ENCODE measurements at regions not wholly inside any gene's neighbourhood (a gene's known extent, or its start where the extent isn't known, plus 50 kb on each side); places are given as distances from the start of the nearest gene placed in this dataset.

DNA sequence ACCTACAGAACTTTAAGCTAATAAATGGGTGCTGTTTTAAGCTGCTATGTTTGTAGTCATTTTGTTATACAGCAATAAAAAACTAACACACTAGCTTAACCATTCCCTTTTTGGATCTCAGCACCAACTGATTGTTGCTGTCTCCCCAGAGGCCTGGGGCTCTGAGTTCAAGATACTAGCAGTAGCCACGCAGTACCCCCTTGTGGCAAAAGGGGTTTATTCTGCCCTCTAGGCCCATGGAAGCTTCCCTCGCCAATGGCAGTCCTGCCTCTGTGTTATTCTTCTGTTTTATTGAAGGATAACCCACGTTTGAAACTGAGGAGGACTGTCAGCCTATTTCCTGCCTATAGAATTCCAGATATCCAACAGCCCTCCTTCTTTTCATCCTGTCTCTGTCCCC is 455.3 kb upstream of the ATP2B1 start:
- TF ChIP-seq, protein P1, sequence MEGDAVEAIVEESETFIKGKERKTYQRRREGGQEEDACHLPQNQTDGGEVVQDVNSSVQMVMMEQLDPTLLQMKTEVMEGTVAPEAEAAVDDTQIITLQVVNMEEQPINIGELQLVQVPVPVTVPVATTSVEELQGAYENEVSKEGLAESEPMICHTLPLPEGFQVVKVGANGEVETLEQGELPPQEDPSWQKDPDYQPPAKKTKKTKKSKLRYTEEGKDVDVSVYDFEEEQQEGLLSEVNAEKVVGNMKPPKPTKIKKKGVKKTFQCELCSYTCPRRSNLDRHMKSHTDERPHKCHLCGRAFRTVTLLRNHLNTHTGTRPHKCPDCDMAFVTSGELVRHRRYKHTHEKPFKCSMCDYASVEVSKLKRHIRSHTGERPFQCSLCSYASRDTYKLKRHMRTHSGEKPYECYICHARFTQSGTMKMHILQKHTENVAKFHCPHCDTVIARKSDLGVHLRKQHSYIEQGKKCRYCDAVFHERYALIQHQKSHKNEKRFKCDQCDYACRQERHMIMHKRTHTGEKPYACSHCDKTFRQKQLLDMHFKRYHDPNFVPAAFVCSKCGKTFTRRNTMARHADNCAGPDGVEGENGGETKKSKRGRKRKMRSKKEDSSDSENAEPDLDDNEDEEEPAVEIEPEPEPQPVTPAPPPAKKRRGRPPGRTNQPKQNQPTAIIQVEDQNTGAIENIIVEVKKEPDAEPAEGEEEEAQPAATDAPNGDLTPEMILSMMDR (IDR thresholded peaks at IDR 0.05; ENCODE audit: low read length): no peak
- no peak for TF ChIP-seq EZH2 (optimal IDR thresholded peaks at IDR 0.05; ENCODE audit: low read depth, low read length)
